ENCODE measurements at regions not wholly inside any gene's neighbourhood (a gene's known extent, or its start where the extent isn't known, plus 50 kb on each side); places are given as distances from the start of the nearest gene placed in this dataset.
"Not testable (repeated sequence)": the region's sequence is repeated elsewhere in the genome, so short reads cannot be mapped to it uniquely, and the experiment has no call there.

DNA sequence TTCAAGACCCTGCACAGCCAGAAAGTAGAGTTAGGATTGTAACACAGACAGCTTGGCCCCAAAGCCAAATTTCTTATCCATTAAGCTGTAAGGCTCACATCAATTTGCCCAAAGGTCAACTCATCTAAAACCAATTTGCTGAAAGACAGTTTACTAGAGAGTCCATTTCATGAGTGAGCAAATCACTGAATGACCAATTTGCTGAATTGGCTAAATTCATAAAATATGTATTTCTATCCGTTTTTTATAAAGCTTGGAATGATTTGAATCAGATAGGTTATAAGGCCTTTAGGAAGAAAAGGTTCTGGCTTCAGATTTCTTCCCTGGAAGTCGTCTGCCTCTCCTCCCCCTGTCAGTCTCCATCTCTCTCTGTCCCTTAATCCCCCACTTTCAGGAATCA lies 168.1 kb downstream of the FCRL5 start:
- no peak overlapping the region for H3K4me3 ChIP-seq (ENCODE audit: low read length)
- no peaks in the 10 kb centered on the region for H3F3A ChIP-seq (ENCODE audit: control insufficient read depth, insufficient read depth)
- no peak for TF ChIP-seq EZH2phosphoT487 (IDR thresholded peaks at IDR 0.05; ENCODE audit: borderline replicate concordance, low read length)
- TF ChIP-seq, protein P1, sequence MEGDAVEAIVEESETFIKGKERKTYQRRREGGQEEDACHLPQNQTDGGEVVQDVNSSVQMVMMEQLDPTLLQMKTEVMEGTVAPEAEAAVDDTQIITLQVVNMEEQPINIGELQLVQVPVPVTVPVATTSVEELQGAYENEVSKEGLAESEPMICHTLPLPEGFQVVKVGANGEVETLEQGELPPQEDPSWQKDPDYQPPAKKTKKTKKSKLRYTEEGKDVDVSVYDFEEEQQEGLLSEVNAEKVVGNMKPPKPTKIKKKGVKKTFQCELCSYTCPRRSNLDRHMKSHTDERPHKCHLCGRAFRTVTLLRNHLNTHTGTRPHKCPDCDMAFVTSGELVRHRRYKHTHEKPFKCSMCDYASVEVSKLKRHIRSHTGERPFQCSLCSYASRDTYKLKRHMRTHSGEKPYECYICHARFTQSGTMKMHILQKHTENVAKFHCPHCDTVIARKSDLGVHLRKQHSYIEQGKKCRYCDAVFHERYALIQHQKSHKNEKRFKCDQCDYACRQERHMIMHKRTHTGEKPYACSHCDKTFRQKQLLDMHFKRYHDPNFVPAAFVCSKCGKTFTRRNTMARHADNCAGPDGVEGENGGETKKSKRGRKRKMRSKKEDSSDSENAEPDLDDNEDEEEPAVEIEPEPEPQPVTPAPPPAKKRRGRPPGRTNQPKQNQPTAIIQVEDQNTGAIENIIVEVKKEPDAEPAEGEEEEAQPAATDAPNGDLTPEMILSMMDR (IDR thresholded peaks at IDR 0.05; ENCODE audit: low read depth, low read length, poor library complexity, severe bottlenecking): no peak
- no peak overlapping the region for H3K4me2 ChIP-seq (ENCODE audit: low read length)
- no peaks in the 10 kb centered on the region for H3K9me3 ChIP-seq (ENCODE audit: control insufficient read depth, insufficient read depth, low read length)
- H3K36me3 ChIP-seq (ENCODE audit: control insufficient read depth, low read length): no peaks in the 10 kb centered on the region
- peaks cover 37% of the 10 kb centered on the region for H3K27me3 ChIP-seq (ENCODE audit: control insufficient read depth, low read length)
- no peak overlapping the region for H3K27ac ChIP-seq (ENCODE audit: low read depth, low read length)
- no peaks in the 10 kb centered on the region for H3K4me1 ChIP-seq (ENCODE audit: control insufficient read depth, low read length)
- H3K79me2 ChIP-seq (ENCODE audit: control insufficient read depth, low read length): no peaks in the 10 kb centered on the region
- no peaks in the 10 kb centered on the region for H3K9me2 ChIP-seq (replicated peaks; ENCODE audit: control insufficient read depth, low read length)
- H4K20me1 ChIP-seq (ENCODE audit: control insufficient read depth, insufficient read depth, low read depth, low read length): no peaks in the 10 kb centered on the region

DNA sequence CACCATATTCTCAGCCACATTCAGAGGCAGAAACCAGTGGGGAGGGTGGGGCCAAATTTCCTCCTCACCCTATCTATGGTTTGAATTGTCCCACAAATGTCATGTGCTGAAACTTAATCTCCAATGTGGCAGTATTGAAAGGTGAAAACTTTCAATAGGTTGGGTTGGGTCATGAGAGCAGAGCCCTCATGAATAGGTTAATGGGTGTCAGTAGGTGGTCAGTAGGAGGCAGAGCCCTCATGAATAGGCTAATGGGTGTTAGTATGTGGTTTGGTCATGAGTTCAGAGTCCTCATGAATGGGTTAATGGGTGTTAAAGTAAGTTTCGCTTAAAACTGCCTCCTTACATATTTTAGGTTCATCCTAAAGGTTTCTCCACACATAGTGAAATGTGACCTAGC lies 170.0 kb downstream of the FCRL5 start:
- no peaks in the 10 kb centered on the region for H3K9me3 ChIP-seq (ENCODE audit: control insufficient read depth, insufficient read depth, low read length)
- H3K36me3 ChIP-seq (ENCODE audit: control insufficient read depth, low read length): no peaks in the 10 kb centered on the region

DNA sequence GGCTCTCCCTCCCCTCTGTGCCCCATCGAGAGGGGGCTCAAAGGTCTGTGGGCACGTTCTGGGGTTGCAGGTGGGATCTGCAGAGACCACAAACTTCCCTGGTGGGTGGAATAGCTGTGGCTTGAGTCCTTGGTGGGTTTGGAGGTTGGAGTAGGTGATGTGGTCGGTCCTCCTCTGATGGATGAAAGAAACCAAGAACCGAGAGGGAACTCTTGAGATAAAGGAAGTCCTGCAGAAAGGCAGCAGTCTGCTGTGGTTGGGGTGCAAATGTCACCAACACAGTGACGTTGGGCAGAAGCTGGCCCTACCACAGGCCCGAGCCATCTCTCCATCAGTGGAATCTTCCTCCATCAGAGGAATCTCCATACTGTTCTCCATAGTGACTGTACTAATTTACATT lies 171.8 kb downstream of the FCRL5 start:
- H4K20me1 ChIP-seq (ENCODE audit: control insufficient read depth, insufficient read depth, low read depth, low read length): no peaks in the 10 kb centered on the region
- H3K9me2 ChIP-seq (replicated peaks; ENCODE audit: control insufficient read depth, low read length): no peaks in the 10 kb centered on the region
- H3K4me3 ChIP-seq (ENCODE audit: low read length): no peak overlapping the region
- no peak overlapping the region for H3K27ac ChIP-seq (ENCODE audit: low read depth, low read length)
- no peaks in the 10 kb centered on the region for H3K4me1 ChIP-seq (ENCODE audit: control insufficient read depth, low read length)
- TF ChIP-seq, protein P1 (IDR thresholded peaks at IDR 0.05; ENCODE audit: low read depth, low read length, poor library complexity, severe bottlenecking): no peak
- no peak for TF ChIP-seq EZH2phosphoT487 (IDR thresholded peaks at IDR 0.05; ENCODE audit: borderline replicate concordance, low read length)
- H3K9me3 ChIP-seq (ENCODE audit: control insufficient read depth, insufficient read depth, low read length): no peaks in the 10 kb centered on the region
- no peaks in the 10 kb centered on the region for H3K79me2 ChIP-seq (ENCODE audit: control insufficient read depth, low read length)
- H3K27me3 ChIP-seq (ENCODE audit: control insufficient read depth, low read length): peaks cover 32% of the 10 kb centered on the region
- no peak overlapping the region for H3K4me2 ChIP-seq (ENCODE audit: low read length)
- no peaks in the 10 kb centered on the region for H3K36me3 ChIP-seq (ENCODE audit: control insufficient read depth, low read length)
- H3F3A ChIP-seq (ENCODE audit: control insufficient read depth, insufficient read depth): no peaks in the 10 kb centered on the region

More for the DNA sequence above, 170.0 kb downstream of the FCRL5 start:
- H3K4me1 ChIP-seq (ENCODE audit: control insufficient read depth, low read length): no peaks in the 10 kb centered on the region
- no peaks in the 10 kb centered on the region for H3K9me2 ChIP-seq (replicated peaks; ENCODE audit: control insufficient read depth, low read length)
- H4K20me1 ChIP-seq (ENCODE audit: control insufficient read depth, insufficient read depth, low read depth, low read length): no peaks in the 10 kb centered on the region
- no peak overlapping the region for H3K4me2 ChIP-seq (ENCODE audit: low read length)
- peaks cover 31% of the 10 kb centered on the region for H3K27me3 ChIP-seq (ENCODE audit: control insufficient read depth, low read length)
- H3K27ac ChIP-seq (ENCODE audit: low read depth, low read length): no peak overlapping the region
- TF ChIP-seq EZH2phosphoT487 (IDR thresholded peaks at IDR 0.05; ENCODE audit: borderline replicate concordance, low read length): no peak
- TF ChIP-seq, protein P1 (IDR thresholded peaks at IDR 0.05; ENCODE audit: low read depth, low read length, poor library complexity, severe bottlenecking): no peak
- no peaks in the 10 kb centered on the region for H3F3A ChIP-seq (ENCODE audit: control insufficient read depth, insufficient read depth)
- H3K79me2 ChIP-seq (ENCODE audit: control insufficient read depth, low read length): no peaks in the 10 kb centered on the region
- no peak overlapping the region for H3K4me3 ChIP-seq (ENCODE audit: low read length)

DNA sequence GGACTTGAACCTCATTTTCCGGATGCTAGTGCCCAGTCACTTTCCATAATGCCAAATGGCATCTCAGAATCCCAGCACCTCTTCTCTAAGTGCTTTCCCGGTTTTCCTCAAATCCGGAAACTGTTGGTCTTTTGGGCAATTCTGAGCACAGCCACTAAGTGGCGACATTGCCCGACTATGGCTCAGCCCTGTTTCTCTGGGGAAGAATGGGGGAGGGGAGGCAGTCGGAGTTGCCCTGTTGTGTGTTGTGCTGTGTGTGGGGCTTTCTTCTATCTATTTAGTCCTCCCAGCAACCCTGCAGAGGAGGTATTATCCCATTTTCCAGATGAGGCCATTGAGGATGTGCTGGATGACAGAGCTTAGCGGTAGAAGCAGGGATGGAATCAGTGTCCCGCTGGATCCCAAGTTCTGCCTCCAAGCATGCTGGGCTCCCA lies 175.0 kb downstream of the FCRL5 start:
- TF ChIP-seq, protein P1 (IDR thresholded peaks at IDR 0.05; ENCODE audit: low read depth, low read length, poor library complexity, severe bottlenecking): peak; percentile 79
- not testable (repeated sequence) for H3K9me2 ChIP-seq (replicated peaks; ENCODE audit: control insufficient read depth, low read length); H3K4me3 ChIP-seq (ENCODE audit: low read length); H3K27ac ChIP-seq (ENCODE audit: low read depth, low read length); H3K36me3 ChIP-seq (ENCODE audit: control insufficient read depth, low read length); H3F3A ChIP-seq (ENCODE audit: control insufficient read depth, insufficient read depth); H3K4me1 ChIP-seq (ENCODE audit: control insufficient read depth, low read length); H4K20me1 ChIP-seq (ENCODE audit: control insufficient read depth, insufficient read depth, low read depth, low read length); H3K4me2 ChIP-seq (ENCODE audit: low read length); H3K9me3 ChIP-seq (ENCODE audit: control insufficient read depth, insufficient read depth, low read length); H3K79me2 ChIP-seq (ENCODE audit: control insufficient read depth, low read length)
- H3K27me3 ChIP-seq (ENCODE audit: control insufficient read depth, low read length): peaks cover 34% of the 10 kb centered on the region
